NCI-H2227 (cell line): ENCODE measurements at regions not wholly inside any gene's neighbourhood (a gene's known extent, or its start where the extent isn't known, plus 50 kb on each side); places are given as distances from the start of the nearest gene placed in this dataset.

Experiments
- DNase-seq: peaks from one replicate; lab custom pipeline; 2025; ENCODE audit not compliant: unreplicated experiment; lab: John Stamatoyannopoulos, UW

GRCh38 chr7:46527360-46527759, 606.3 kb upstream of the IGFBP3 start:
- no peak for DNase-seq

GRCh38 chr7:46525876-46526275, 604.8 kb upstream of the IGFBP3 start:
- DNase-seq: no peak

- DNase-seq: no peak
These were observed 603.3 kb upstream of the IGFBP3 start for GRCh38 chr7:46524350-46524749.

- no peak for DNase-seq
These were observed 601.4 kb upstream of the IGFBP3 start for GRCh38 chr7:46522354-46522906.

GRCh38 chr7:46518713-46519112, 597.6 kb upstream of the IGFBP3 start:
- no peak for DNase-seq

GRCh38 chr7:46515844-46516590, 594.9 kb upstream of the IGFBP3 start:
- DNase-seq: no peak

- DNase-seq: no peak
These were observed 592.4 kb upstream of the IGFBP3 start for GRCh38 chr7:46513447-46513848.

GRCh38 chr7:46512891-46513413, 591.9 kb upstream of the IGFBP3 start:
- no peak for DNase-seq

GRCh38 chr7:46511442-46512215, 590.6 kb upstream of the IGFBP3 start:
- no peak for DNase-seq

GRCh38 chr7:46508583-46508982, 587.5 kb upstream of the IGFBP3 start:
- DNase-seq: no peak

- DNase-seq: no peak
These were observed 586.5 kb upstream of the IGFBP3 start for GRCh38 chr7:46507560-46507959.

- no peak for DNase-seq
These were observed 573.4 kb upstream of the IGFBP3 start for GRCh38 chr7:46494441-46494840.

- no peak for DNase-seq
These were observed 573.0 kb upstream of the IGFBP3 start for GRCh38 chr7:46494028-46494427.

- DNase-seq: no peak
These were observed 572.1 kb upstream of the IGFBP3 start for GRCh38 chr7:46493196-46493595.

- DNase-seq: no peak
These were observed 571.4 kb upstream of the IGFBP3 start for GRCh38 chr7:46492466-46492865.

- no peak for DNase-seq
These were observed 569.3 kb upstream of the IGFBP3 start for GRCh38 chr7:46490406-46490805.

- no peak for DNase-seq
These were observed 568.0 kb upstream of the IGFBP3 start for GRCh38 chr7:46489106-46489505.

GRCh38 chr7:46488607-46489006, 567.5 kb upstream of the IGFBP3 start:
- no peak for DNase-seq

- no peak for DNase-seq
These were observed 565.5 kb upstream of the IGFBP3 start for GRCh38 chr7:46486256-46487206.

- DNase-seq: no peak
These were observed 564.5 kb upstream of the IGFBP3 start for GRCh38 chr7:46485481-46486065.
